WTC11 (cell line): ENCODE measurements at regions not wholly inside any gene's neighbourhood (a gene's known extent, or its start where the extent isn't known, plus 50 kb on each side); places are given as distances from the start of the nearest gene placed in this dataset.
"Not testable (repeated sequence)": the region's sequence is repeated elsewhere in the genome, so short reads cannot be mapped to it uniquely, and the experiment has no call there.

Source experiments
- ATAC-seq: fragments of 200-7000 bp; cut with Tn5 transposase; 2 replicates; pipeline ENCODE4 v1.10.0; 2021; ENCODE audit warnings: mild to moderate bottlenecking, moderate library complexity
- CTCF ChIA-PET: fragments of 300-600 bp; sonication (Branson Sonifier 250); formaldehyde crosslinking; loops from one replicate; lab custom pipeline; 2021; ENCODE audit warnings: antibody characterized with exemption; lab: Charles Lee
- POLR2A ChIA-PET: fragments of 350-600 bp; sonication (Branson Sonifier 250); formaldehyde crosslinking; loops from one replicate; lab custom pipeline; 2021; ENCODE audit warnings: antibody characterized with exemption; lab: Charles Lee
- DNase-seq: peaks from one replicate; pipeline ENCODE4 v3.0.0; 2021; ENCODE audit warnings: low spot score
- H3K27ac Mint-ChIP-seq: 2 replicates; pipeline ENCODE4 v1.8.0; 2021; ENCODE audit warnings: mixed read lengths
- H3K27me3 Mint-ChIP-seq: 2 replicates; pipeline ENCODE4 v1.8.0; 2021; ENCODE audit warnings: low read depth, mild to moderate bottlenecking, moderate library complexity, mixed read lengths
- H3K36me3 Mint-ChIP-seq: 2 replicates; pipeline ENCODE4 v1.8.0; 2021; ENCODE audit warnings: mixed read lengths
- H3K4me1 Mint-ChIP-seq: 2 replicates; pipeline ENCODE4 v1.8.0; 2022; ENCODE audit warnings: mixed read lengths
- H3K4me3 Mint-ChIP-seq: 2 replicates; pipeline ENCODE4 v1.8.0; 2021; ENCODE audit warnings: mild to moderate bottlenecking, moderate library complexity, mixed read lengths
- H3K9me3 Mint-ChIP-seq: 2 replicates; pipeline ENCODE4 v1.8.0; 2021; ENCODE audit warnings: mixed read lengths
- CREB1 ChIP-seq: sonication (generic); formaldehyde crosslinking; IDR thresholded peaks from 2 replicates; pipeline ENCODE4 v1.8.0; 2023; ENCODE audit warnings: mild to moderate bottlenecking, missing genetic modification reagents
- FOXP1 ChIP-seq: sonication (generic); formaldehyde crosslinking; IDR thresholded peaks from 2 replicates; pipeline ENCODE4 v1.8.0; 2022; ENCODE audit warnings: missing genetic modification reagents, mild to moderate bottlenecking, moderate library complexity, borderline replicate concordance
- MXD4 ChIP-seq: fragments of 250-450 bp; sonication (Bioruptor Pico); IDR thresholded peaks from 2 replicates; pipeline ENCODE4 v1.8.0; 2021; ENCODE audit warnings: mild to moderate bottlenecking, moderate library complexity, borderline replicate concordance
- NFE2L1 ChIP-seq: sonication (generic); formaldehyde crosslinking; IDR thresholded peaks from 2 replicates; pipeline ENCODE4 v1.8.1; 2023; ENCODE audit warnings: missing genetic modification reagents
- RELA ChIP-seq: sonication (generic); formaldehyde crosslinking; IDR thresholded peaks from 2 replicates; pipeline ENCODE4 v1.8.1; 2022; ENCODE audit warnings: missing genetic modification reagents, mild to moderate bottlenecking, borderline replicate concordance
- ZNF138 ChIP-seq: sonication (generic); formaldehyde crosslinking; conservative IDR thresholded peaks from 2 replicates; pipeline ENCODE4 v1.8.1; 2022; ENCODE audit warnings: mild to moderate bottlenecking, moderate library complexity, missing genetic modification reagents
- TF ChIP-seq, protein P1 (sequence below): fragments of 250-450 bp; sonication (Bioruptor Pico); IDR thresholded peaks from 2 replicates; pipeline ENCODE4 v1.9.0; 2021; ENCODE audit warnings: mild to moderate bottlenecking, borderline replicate concordance
- TF ChIP-seq, protein P2 (sequence below): sonication (generic); formaldehyde crosslinking; IDR thresholded peaks from 2 replicates; pipeline ENCODE4 v1.8.1; 2022; ENCODE audit warnings: mild to moderate bottlenecking, missing genetic modification reagents, moderate library complexity, borderline replicate concordance
- TF ChIP-seq, protein P3 (sequence below): sonication (generic); formaldehyde crosslinking; IDR thresholded peaks from 2 replicates; pipeline ENCODE4 v1.8.1; 2023; ENCODE audit warnings: mild to moderate bottlenecking, missing genetic modification reagents, moderate library complexity
- TF ChIP-seq, protein P4 (sequence below): sonication (generic); formaldehyde crosslinking; IDR thresholded peaks from 2 replicates; pipeline ENCODE4 v1.8.0; 2022; ENCODE audit warnings: missing genetic modification reagents

DNA sequence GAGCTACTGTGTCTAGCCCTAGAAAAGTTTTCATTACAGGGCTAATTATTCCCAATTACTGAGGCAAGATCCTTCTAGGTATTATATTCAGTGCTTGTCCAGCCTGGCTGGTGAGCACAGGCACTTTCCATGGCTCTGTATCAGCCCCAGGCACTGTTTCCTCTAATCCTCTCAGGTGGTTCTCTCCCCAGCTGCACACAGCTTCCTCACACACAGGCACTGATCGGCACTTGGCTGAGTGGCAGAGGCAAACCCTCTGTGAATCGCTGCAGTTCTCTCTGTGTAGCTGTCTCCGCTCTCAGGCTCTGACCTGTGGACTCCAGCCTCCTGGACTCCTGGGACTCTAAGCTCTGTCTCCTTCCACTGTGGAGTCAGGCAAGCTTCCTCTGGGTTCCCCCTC, 318.1 kb downstream of the KLF13 start:
- H3K4me1 Mint-ChIP-seq, H3K9me3 Mint-ChIP-seq, H3K4me3 Mint-ChIP-seq, H3K27ac Mint-ChIP-seq, H3K27me3 Mint-ChIP-seq, H3K36me3 Mint-ChIP-seq, POLR2A ChIA-PET, DNase-seq, ATAC-seq: not testable (repeated sequence)
- CTCF ChIA-PET = interaction anchor here (1.4 kb wide), 1 partner anchor 333 kb away, joined by 3 read pairs; no protein-coding TSS in a partner anchor

GRCh38 chr15:31647337-31647826, 320.7 kb downstream of the KLF13 start:
- H3K4me3 Mint-ChIP-seq, CTCF ChIA-PET, H3K36me3 Mint-ChIP-seq, H3K27ac Mint-ChIP-seq, H3K4me1 Mint-ChIP-seq, H3K27me3 Mint-ChIP-seq, H3K9me3 Mint-ChIP-seq, POLR2A ChIA-PET, ATAC-seq, DNase-seq: not testable (repeated sequence)

GRCh38 chr15:31649634-31650033, 323.0 kb downstream of the KLF13 start:
- H3K27ac Mint-ChIP-seq, H3K4me1 Mint-ChIP-seq, DNase-seq, H3K36me3 Mint-ChIP-seq, CTCF ChIA-PET, ATAC-seq, H3K27me3 Mint-ChIP-seq, H3K4me3 Mint-ChIP-seq, POLR2A ChIA-PET, H3K9me3 Mint-ChIP-seq: not testable (repeated sequence)

- H3K36me3 Mint-ChIP-seq, H3K27ac Mint-ChIP-seq, H3K4me1 Mint-ChIP-seq, H3K9me3 Mint-ChIP-seq, POLR2A ChIA-PET, H3K27me3 Mint-ChIP-seq, H3K4me3 Mint-ChIP-seq, CTCF ChIA-PET: not testable (repeated sequence)
- DNase-seq (peak; percentile 46), ATAC-seq (peak; percentile 80)
These were observed 323.5 kb downstream of the KLF13 start for GRCh38 chr15:31650055-31650701.

GRCh38 chr15:31656915-31657314, 330.3 kb downstream of the KLF13 start:
- H3K27me3 Mint-ChIP-seq, H3K36me3 Mint-ChIP-seq, CTCF ChIA-PET, H3K27ac Mint-ChIP-seq, H3K4me3 Mint-ChIP-seq, DNase-seq, H3K9me3 Mint-ChIP-seq, POLR2A ChIA-PET: not testable (repeated sequence)
- peaks cover 13% of the 10 kb centered on the region for H3K4me1 Mint-ChIP-seq
- peak; percentile 58 for ATAC-seq

- no peak for DNase-seq
- Mint-ChIP-seq H3K9me3 (peaks cover 16% of the 10 kb centered on the region), H3K4me3 (no peak overlapping the region), H3K36me3 (no peaks in the 10 kb centered on the region), H3K27ac (no peak overlapping the region), H3K4me1 (peaks cover 13% of the 10 kb centered on the region), H3K27me3 (no peaks in the 10 kb centered on the region)
- no peak for ATAC-seq
- CTCF ChIA-PET = no interaction called here
- POLR2A ChIA-PET = no interaction called here
- TF ChIP-seq RELA (CRISPR knock-in tag) (no peak), NFE2L1 (CRISPR knock-in tag) (no peak), FOXP1 (CRISPR knock-in tag) (no peak), MXD4 (CRISPR knock-in tag) (no peak), ZNF138 (CRISPR knock-in tag) (no peak), CREB1 (CRISPR knock-in tag) (no peak)
- TF ChIP-seq, protein P1, sequence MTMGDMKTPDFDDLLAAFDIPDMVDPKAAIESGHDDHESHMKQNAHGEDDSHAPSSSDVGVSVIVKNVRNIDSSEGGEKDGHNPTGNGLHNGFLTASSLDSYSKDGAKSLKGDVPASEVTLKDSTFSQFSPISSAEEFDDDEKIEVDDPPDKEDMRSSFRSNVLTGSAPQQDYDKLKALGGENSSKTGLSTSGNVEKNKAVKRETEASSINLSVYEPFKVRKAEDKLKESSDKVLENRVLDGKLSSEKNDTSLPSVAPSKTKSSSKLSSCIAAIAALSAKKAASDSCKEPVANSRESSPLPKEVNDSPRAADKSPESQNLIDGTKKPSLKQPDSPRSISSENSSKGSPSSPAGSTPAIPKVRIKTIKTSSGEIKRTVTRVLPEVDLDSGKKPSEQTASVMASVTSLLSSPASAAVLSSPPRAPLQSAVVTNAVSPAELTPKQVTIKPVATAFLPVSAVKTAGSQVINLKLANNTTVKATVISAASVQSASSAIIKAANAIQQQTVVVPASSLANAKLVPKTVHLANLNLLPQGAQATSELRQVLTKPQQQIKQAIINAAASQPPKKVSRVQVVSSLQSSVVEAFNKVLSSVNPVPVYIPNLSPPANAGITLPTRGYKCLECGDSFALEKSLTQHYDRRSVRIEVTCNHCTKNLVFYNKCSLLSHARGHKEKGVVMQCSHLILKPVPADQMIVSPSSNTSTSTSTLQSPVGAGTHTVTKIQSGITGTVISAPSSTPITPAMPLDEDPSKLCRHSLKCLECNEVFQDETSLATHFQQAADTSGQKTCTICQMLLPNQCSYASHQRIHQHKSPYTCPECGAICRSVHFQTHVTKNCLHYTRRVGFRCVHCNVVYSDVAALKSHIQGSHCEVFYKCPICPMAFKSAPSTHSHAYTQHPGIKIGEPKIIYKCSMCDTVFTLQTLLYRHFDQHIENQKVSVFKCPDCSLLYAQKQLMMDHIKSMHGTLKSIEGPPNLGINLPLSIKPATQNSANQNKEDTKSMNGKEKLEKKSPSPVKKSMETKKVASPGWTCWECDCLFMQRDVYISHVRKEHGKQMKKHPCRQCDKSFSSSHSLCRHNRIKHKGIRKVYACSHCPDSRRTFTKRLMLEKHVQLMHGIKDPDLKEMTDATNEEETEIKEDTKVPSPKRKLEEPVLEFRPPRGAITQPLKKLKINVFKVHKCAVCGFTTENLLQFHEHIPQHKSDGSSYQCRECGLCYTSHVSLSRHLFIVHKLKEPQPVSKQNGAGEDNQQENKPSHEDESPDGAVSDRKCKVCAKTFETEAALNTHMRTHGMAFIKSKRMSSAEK (CRISPR knock-in tag) = no peak
- TF ChIP-seq, protein P2, sequence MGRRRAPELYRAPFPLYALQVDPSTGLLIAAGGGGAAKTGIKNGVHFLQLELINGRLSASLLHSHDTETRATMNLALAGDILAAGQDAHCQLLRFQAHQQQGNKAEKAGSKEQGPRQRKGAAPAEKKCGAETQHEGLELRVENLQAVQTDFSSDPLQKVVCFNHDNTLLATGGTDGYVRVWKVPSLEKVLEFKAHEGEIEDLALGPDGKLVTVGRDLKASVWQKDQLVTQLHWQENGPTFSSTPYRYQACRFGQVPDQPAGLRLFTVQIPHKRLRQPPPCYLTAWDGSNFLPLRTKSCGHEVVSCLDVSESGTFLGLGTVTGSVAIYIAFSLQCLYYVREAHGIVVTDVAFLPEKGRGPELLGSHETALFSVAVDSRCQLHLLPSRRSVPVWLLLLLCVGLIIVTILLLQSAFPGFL (CRISPR knock-in tag) = no peak
- TF ChIP-seq, protein P3, sequence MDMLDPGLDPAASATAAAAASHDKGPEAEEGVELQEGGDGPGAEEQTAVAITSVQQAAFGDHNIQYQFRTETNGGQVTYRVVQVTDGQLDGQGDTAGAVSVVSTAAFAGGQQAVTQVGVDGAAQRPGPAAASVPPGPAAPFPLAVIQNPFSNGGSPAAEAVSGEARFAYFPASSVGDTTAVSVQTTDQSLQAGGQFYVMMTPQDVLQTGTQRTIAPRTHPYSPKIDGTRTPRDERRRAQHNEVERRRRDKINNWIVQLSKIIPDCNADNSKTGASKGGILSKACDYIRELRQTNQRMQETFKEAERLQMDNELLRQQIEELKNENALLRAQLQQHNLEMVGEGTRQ = no peak
- TF ChIP-seq, protein P4, sequence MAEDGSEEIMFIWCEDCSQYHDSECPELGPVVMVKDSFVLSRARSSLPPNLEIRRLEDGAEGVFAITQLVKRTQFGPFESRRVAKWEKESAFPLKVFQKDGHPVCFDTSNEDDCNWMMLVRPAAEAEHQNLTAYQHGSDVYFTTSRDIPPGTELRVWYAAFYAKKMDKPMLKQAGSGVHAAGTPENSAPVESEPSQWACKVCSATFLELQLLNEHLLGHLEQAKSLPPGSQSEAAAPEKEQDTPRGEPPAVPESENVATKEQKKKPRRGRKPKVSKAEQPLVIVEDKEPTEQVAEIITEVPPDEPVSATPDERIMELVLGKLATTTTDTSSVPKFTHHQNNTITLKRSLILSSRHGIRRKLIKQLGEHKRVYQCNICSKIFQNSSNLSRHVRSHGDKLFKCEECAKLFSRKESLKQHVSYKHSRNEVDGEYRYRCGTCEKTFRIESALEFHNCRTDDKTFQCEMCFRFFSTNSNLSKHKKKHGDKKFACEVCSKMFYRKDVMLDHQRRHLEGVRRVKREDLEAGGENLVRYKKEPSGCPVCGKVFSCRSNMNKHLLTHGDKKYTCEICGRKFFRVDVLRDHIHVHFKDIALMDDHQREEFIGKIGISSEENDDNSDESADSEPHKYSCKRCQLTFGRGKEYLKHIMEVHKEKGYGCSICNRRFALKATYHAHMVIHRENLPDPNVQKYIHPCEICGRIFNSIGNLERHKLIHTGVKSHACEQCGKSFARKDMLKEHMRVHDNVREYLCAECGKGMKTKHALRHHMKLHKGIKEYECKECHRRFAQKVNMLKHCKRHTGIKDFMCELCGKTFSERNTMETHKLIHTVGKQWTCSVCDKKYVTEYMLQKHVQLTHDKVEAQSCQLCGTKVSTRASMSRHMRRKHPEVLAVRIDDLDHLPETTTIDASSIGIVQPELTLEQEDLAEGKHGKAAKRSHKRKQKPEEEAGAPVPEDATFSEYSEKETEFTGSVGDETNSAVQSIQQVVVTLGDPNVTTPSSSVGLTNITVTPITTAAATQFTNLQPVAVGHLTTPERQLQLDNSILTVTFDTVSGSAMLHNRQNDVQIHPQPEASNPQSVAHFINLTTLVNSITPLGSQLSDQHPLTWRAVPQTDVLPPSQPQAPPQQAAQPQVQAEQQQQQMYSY = no peak
These were observed 334.2 kb downstream of the KLF13 start for GRCh38 chr15:31660816-31661215.
